ENCODE measurements at regions not wholly inside any gene's neighbourhood (a gene's known extent, or its start where the extent isn't known, plus 50 kb on each side); places are given as distances from the start of the nearest gene placed in this dataset.

- H3K27me3 ChIP-seq (ENCODE audit: control insufficient read depth, insufficient read depth, low read length) = no peaks in the 10 kb centered on the region
- no peaks in the 10 kb centered on the region for H3K36me3 ChIP-seq (ENCODE audit: control insufficient read depth in 2 of 3, insufficient read depth in 3 of 3, low read length in 3 of 3)
- no peaks in the 10 kb centered on the region for H3K9me3 ChIP-seq (ENCODE audit: control insufficient read depth in 2 of 3, insufficient read depth in 1 of 3, low read length in 3 of 3)
- no peak overlapping the region for H3K4me3 ChIP-seq (ENCODE audit: low read length in 3 of 3)
- no peak for DNase-seq
- no peak overlapping the region for H3K9ac ChIP-seq (ENCODE audit: low read length in 3 of 3)
- H3K4me1 ChIP-seq (ENCODE audit: control insufficient read depth in 2 of 3, insufficient read depth in 2 of 3, low read depth in 1 of 3, low read length in 3 of 3) = peaks cover 0 to 2% (median 0%) of the 10 kb centered on the region in 3 donors
- no peak for FAIRE-seq
- intact Hi-C loops (cut with DNase I) = no loop called here
- no peak for TF ChIP-seq CTCF (IDR thresholded peaks at IDR 0.05; ENCODE audit: borderline replicate concordance, extremely low read depth, insufficient read depth)
- no peak overlapping the region for H3K27ac ChIP-seq (ENCODE audit: low read depth in 2 of 2, low read length in 2 of 2)
Observed at GRCh38 chr1:56191369-56191768, 388.0 kb downstream of the PLPP3 start.

GRCh38 chr1:56190806-56191365 is 388.5 kb downstream of the PLPP3 start:
- intact Hi-C loops (cut with DNase I) = no loop called here
- Histone ChIP-seq H3K9ac (ENCODE audit: low read length in 3 of 3) (no peak overlapping the region), H3K27ac (ENCODE audit: low read depth in 2 of 2, low read length in 2 of 2) (no peak overlapping the region), H3K36me3 (ENCODE audit: control insufficient read depth in 2 of 3, insufficient read depth in 3 of 3, low read length in 3 of 3) (no peaks in the 10 kb centered on the region), H3K4me3 (ENCODE audit: low read length in 3 of 3) (no peak overlapping the region), H3K9me3 (ENCODE audit: control insufficient read depth in 2 of 3, insufficient read depth in 1 of 3, low read length in 3 of 3) (no peaks in the 10 kb centered on the region), H3K4me1 (ENCODE audit: control insufficient read depth in 2 of 3, insufficient read depth in 2 of 3, low read depth in 1 of 3, low read length in 3 of 3) (peaks cover 0 to 2% (median 0%) of the 10 kb centered on the region in 3 donors), H3K27me3 (ENCODE audit: control insufficient read depth, insufficient read depth, low read length) (no peaks in the 10 kb centered on the region)
- no peak for DNase-seq
- no peak for TF ChIP-seq CTCF (IDR thresholded peaks at IDR 0.05; ENCODE audit: borderline replicate concordance, extremely low read depth, insufficient read depth)
- FAIRE-seq = no peak

DNA sequence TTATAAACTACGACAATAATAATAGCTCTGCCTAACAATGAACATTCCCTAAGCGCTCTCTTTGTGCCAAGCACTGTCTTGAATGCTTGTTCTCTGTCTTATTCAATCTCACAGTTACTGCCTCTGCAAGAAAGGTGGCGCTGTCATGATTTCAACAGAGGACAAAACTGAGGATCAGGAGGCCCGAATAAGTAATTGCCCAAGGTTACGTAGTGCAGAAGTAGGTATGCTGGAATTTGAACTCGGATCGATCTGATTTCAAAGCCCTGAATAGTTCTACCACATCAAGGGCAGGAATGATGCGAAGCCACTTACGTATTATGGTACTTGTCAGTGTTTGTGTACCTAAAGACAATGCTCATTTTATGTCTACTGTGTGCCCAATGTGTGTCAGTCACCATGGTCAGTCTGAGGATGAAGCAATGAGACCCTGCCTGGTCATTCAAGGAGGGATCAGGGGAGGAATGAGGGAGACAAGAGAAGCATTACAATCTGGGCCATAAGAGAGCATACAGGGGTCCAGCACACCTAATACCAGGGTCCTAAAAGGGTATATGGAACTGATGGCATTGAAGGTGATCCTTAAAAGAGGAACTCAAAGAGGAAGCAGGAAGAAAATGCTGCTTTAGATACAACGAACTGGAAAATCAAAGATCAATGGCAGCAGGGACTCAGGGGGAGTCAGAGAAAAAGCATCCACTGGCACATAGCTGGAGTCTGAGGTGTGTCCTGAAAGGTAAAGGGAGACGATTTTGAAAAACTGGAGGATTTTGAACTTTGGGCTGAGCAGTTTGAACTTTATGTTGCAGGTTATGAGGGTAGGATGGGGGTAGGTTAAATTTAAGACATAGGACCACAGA is 389.2 kb downstream of the PLPP3 start:
- Histone ChIP-seq H3K27ac (ENCODE audit: low read depth in 2 of 2, low read length in 2 of 2) (no peak overlapping the region), H3K27me3 (ENCODE audit: control insufficient read depth, insufficient read depth, low read length) (no peaks in the 10 kb centered on the region), H3K4me3 (ENCODE audit: low read length in 3 of 3) (no peak overlapping the region), H3K4me1 (ENCODE audit: control insufficient read depth in 2 of 3, insufficient read depth in 2 of 3, low read depth in 1 of 3, low read length in 3 of 3) (peaks cover 0 to 2% (median 0%) of the 10 kb centered on the region in 3 donors), H3K9ac (ENCODE audit: low read length in 3 of 3) (no peak overlapping the region), H3K36me3 (ENCODE audit: control insufficient read depth in 2 of 3, insufficient read depth in 3 of 3, low read length in 3 of 3) (no peaks in the 10 kb centered on the region), H3K9me3 (ENCODE audit: control insufficient read depth in 2 of 3, insufficient read depth in 1 of 3, low read length in 3 of 3) (no peaks in the 10 kb centered on the region)
- DNase-seq (no peak), FAIRE-seq (no peak)
- peak; percentile 25 for TF ChIP-seq CTCF (IDR thresholded peaks at IDR 0.05; ENCODE audit: borderline replicate concordance, extremely low read depth, insufficient read depth)
- intact Hi-C loops (cut with DNase I) = no loop called here

Data from kidney (tissue), 13 donors.